EL (cell line): ENCODE measurements at regions not wholly inside any gene's neighbourhood (a gene's known extent, or its start where the extent isn't known, plus 50 kb on each side); places are given as distances from the start of the nearest gene placed in this dataset.
A peak's percentile ranks its signal among the peaks of the same experiment; 100 is the strongest.

Source experiments
- DNase-seq: peaks from one replicate; pipeline ENCODE4 v3.0.0-alpha.2; 2016

- no peak for DNase-seq
Observed at GRCh38 chr5:89236900-89237299, 353.9 kb upstream of the MEF2C start.

GRCh38 chr5:89233462-89233861, 350.5 kb upstream of the MEF2C start:
- DNase-seq: no peak

DNA sequence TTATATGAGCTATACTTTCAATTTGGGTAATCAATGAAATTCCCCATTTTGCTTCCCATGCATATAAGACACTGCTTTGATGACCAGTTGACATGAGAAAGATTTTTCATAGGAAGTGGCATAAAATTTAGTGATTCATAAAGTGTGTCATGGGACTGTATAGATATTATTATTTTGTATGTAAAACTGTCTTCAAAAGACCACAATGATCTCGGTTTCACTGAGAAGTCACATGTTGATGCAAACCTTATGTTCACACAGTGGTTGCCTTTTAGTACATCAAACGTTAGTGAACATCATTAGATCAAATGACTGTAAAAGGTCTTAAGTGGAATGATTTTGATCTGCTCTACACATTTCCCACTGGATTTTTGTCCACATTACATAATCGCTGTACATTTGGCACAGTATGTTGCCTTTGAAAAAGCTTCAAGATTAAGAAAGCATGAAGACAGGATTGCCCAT, 349.2 kb upstream of the MEF2C start:
- DNase-seq: no peak

DNA sequence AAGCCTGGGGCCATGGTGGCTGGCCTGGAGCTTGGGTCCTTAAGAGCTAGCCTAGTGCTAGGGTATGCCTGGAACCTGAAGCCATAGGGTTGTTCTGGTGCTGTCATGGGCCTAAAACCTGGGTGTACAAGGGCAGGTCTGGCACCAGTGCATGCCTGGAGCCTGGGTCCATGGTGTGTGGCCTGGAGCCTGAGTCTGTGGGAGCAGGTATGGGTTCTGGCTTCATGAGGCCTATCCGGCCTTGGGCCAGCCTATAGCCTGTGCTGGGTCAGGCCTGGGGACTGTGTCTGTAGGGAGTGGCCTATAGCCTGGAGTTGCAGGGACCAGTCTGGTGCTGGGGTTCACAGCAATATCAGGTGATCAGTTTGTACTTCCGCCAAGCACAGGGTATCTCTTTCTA, 347.2 kb upstream of the MEF2C start:
- DNase-seq: no peak

DNA sequence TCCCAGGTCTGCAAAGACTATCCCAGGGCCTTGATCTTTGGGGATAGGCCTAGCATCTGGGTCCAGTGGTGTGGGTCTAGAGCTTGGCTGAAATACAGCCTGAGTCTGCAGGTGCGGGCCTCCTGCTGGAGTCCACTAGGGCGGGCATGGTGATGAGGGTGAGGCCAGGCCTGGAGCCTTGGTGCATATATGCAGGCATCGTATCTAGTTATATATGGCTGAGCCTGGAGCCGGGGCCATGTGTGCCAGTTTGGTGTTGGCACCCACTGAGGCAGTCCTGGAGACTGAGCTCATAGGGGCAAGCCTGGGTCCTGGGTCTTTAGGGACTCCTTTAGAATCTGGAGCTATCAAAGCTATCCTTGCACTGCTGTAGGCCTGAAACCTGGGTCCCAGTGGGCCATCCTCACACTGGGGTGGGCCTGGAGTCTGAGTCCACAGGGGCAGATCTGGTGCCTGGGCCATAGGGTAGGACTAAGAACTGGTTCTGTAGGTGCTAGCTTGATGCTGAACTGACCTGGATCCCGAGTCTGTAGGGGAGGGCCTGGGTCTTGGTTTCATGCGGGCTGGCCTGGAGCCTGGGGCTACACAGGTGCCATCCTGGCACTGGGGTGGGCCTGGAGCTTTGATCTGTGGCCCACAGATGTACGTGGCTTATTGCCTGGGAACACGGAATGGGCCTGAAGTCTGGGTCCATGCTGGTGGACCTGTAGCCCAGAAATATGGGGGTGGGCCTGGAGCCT, 346.5 kb upstream of the MEF2C start:
- DNase-seq: no peak

DNA sequence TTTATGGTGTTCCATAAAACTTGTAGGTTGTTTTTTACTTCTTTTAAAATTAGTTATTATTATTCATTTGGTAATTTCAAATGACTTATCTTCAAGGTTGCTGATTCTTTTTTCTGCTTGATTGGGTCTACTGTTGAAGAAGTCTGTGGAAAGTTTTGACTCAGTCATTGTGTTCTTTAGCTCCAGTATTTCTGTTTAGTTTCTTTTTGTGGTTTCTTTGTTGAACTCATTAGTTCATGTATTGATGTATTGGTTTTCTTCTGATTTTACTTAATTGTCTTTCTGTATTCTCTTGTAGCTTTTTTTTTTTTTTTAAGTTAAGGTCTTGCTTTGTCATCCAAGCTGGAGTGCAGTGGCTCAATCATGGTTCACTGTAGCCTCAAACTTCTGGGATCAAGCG, 345.4 kb upstream of the MEF2C start:
- no peak for DNase-seq

DNA sequence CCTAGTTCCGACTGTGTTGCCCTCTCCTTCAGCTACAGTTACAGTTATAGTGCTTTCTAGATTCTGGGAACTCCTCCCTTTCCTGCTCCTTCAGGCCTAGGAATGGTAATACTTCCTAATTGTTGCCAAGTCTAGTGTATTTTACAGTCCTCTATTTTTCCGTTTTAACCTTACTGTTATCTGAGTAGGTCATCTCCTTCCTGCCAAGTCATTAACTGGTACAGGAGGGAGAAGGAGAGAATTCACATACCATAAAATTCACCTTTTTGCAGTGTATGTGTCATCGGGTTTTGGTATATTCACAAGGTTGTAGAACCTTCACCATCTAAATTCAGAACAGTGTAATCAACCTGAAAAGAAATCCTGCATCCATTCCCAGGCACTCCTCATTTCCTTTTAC, 335.4 kb upstream of the MEF2C start:
- DNase-seq: no peak

DNA sequence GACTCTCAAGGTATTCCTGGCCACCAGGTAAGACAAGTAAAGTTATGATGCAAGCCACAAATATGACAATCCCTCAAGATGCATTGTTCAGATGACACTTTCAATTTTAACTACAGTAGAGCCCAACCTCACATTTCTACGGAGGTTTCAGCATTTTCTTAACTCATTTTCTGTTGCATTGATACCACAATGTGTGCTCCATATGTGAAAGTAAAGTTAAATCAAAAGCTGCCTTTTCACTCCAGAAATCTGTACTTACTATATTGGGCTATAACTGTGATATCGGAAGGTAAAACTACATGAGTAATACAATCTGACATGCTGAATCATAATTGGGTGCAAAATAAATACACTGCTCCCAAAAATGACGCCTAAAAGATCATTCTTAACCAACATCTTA, 333.6 kb upstream of the MEF2C start:
- no peak for DNase-seq

DNA sequence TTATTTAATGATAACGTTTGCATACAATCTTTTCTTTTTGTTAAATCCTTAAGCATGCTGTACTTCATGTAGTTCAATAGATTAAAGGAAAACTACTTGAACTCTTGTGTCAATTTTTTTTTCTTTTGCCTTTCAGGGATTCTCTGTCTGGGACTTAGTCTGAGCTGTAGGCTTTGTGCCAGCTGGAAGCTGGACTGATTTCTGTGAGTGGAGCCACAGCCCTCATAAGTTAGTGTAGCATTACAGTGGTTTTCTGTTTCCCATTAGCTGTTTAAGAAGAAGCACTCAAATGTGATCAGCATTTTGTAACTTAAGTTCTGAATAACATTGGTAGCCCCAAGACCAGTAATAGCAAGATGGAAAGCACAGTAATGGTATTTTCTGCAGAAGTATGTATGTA, 330.6 kb upstream of the MEF2C start:
- no peak for DNase-seq

- peak; percentile 56 for DNase-seq
Observed at GRCh38 chr5:89211836-89212235, 328.9 kb upstream of the MEF2C start.

GRCh38 chr5:89208811-89209210, 325.8 kb upstream of the MEF2C start:
- no peak for DNase-seq

GRCh38 chr5:89208392-89208791, 325.4 kb upstream of the MEF2C start:
- DNase-seq: no peak

DNA sequence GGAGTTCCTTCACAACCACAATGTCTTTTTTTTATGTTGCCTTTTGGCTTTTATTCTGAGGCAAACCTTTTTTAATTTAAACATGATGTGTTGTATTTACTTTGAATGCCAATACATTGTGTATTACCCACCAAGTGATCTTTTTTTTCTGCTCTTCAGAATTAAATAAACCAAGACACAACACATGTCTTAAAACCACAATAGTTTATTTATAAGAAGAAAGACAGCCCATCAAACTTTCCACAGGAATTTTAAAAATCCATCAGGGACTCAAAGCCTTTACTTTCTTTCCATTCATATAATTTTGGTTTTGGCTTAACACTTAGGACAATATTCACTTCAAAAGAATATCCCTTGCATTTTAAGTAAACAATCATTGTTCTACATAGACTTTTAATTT, 321.8 kb upstream of the MEF2C start:
- DNase-seq: no peak

GRCh38 chr5:89203611-89204010, 320.6 kb upstream of the MEF2C start:
- no peak for DNase-seq

DNA sequence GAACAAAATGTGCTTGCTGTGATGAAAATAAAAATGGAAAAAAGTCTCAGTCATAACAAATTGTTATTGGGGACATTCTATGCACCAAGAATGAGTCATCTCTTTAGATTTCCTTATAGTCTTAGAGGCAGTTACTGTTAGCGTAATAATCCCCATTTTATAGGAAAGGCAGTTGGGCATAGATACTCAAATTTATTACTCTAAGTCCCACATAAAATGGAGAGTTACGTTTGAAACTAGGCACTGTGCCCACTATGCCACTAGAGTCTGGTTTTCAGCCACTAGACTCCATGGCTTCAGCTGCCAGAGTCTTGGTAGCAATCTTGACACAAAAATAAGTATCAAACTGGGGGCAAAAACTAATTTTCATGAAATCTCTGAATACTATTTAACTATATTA, 317.9 kb upstream of the MEF2C start:
- no peak for DNase-seq

DNA sequence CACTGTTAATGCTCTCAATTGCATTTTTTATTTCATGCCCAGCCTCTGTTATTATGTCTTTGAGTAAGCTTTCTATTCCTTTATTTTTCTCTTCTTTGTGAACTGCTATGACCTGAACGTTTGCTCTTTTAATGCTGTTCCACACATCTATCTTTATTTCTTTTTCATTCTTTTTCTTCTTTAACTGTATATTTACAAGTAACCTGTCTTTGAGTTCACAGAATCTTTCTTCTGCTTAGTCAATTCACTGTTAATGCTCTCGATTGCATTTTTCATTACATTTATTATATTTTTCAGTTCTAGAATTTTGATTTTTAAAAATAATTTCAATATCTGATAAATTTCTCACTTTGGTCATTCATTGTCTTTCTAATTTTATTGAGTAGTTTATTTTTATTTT, 316.3 kb upstream of the MEF2C start:
- DNase-seq: no peak

GRCh38 chr5:89191374-89191773, 308.4 kb upstream of the MEF2C start:
- DNase-seq: no peak

GRCh38 chr5:89190515-89191265, 307.7 kb upstream of the MEF2C start:
- DNase-seq: no peak

- no peak for DNase-seq
Observed at GRCh38 chr5:89187883-89188465, 305.0 kb upstream of the MEF2C start.

GRCh38 chr5:89187268-89187667, 304.3 kb upstream of the MEF2C start:
- no peak for DNase-seq

- no peak for DNase-seq
Observed at GRCh38 chr5:89181546-89181945, 298.6 kb upstream of the MEF2C start.

- DNase-seq: no peak
Observed at GRCh38 chr5:89179731-89180130, 296.7 kb upstream of the MEF2C start.

- DNase-seq: no peak
Observed at GRCh38 chr5:89178541-89178940, 295.6 kb upstream of the MEF2C start.

DNA sequence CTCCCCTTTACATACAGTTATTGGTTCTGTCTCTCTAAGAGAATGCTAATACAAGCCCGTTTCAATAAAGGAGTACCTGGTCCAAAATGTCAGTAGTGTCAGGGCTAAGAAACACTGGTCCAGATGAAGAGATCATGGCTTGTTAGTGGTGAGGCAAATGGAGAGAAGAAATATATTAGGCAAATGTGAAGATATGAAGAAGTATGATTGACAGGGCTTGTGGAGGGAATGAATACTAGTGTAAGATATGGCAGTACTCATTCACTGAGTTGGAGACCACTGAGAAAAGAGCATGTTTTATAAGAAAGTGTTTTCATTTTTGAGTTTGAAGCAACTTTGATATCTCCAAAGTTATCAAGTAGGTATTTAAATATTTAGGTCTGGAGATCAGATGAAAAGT, 290.5 kb upstream of the MEF2C start:
- no peak for DNase-seq
